Activated naive CD4-positive, alpha-beta T cell treated with anti-CD3 and anti-CD28 coated beads, Interleukin-2, amount 10 ng/mL, durations not matched to agents 7 days and 5 days (primary cell): ENCODE measurements at regions not wholly inside any gene's neighbourhood (a gene's known extent, or its start where the extent isn't known, plus 50 kb on each side); places are given as distances from the start of the nearest gene placed in this dataset.

Experiments
- CTCF ChIA-PET: fragments of 350-600 bp; sonication (Branson Sonifier 250); formaldehyde crosslinking; loops from one replicate; lab custom pipeline; 2021; ENCODE audit warnings: antibody characterized with exemption; lab: Charles Lee
- DNase-seq: peaks from one replicate; pipeline ENCODE4 v3.0.0-alpha.2; 2020
- H3K27ac Mint-ChIP-seq: one replicate; pipeline ENCODE4 v1.8.0; 2021; ENCODE audit warnings: mild to moderate bottlenecking, moderate library complexity, mixed read lengths
- H3K27me3 Mint-ChIP-seq: one replicate; pipeline ENCODE4 v1.8.0; 2021; ENCODE audit warnings: mild to moderate bottlenecking, mixed read lengths
- H3K36me3 Mint-ChIP-seq: one replicate; pipeline ENCODE4 v1.8.0; 2021; ENCODE audit warnings: mixed read lengths
- H3K4me1 Mint-ChIP-seq: one replicate; pipeline ENCODE4 v1.8.0; 2021; ENCODE audit warnings: mixed read lengths
- H3K4me3 Mint-ChIP-seq: one replicate; pipeline ENCODE4 v1.8.0; 2021; ENCODE audit warnings: mild to moderate bottlenecking, moderate library complexity, mixed read lengths
- H3K9me3 Mint-ChIP-seq: one replicate; pipeline ENCODE4 v1.8.0; 2021; ENCODE audit warnings: mixed read lengths

DNA sequence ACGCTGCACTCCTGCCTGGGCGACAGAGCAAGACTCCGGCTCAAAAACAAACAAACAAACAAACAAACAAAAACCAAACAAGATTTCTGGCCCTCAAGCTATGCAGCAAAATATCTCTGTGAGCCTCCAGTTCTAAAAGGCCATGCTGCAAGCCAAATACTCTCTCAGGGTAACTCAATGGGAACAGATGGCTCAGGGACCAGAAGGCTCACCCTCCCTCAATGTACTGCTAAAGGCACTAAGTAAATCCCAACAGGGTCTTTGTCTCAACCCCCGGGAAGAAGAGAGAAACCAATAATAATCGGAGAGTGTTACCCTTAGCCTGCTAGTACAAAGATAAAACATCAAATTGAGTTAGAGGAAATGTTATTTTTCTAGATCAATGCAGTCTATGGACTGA is 119.7 kb upstream of the ZC3H12C start:
- H3K27ac Mint-ChIP-seq = no peak overlapping the region
- CTCF ChIA-PET = no interaction called here
- peaks cover 18% of the 10 kb centered on the region for H3K4me1 Mint-ChIP-seq
- H3K4me3 Mint-ChIP-seq = no peak overlapping the region
- H3K9me3 Mint-ChIP-seq = no peaks in the 10 kb centered on the region
- H3K36me3 Mint-ChIP-seq = peaks cover 2% of the 10 kb centered on the region
- no peak for DNase-seq
- peaks cover 21% of the 10 kb centered on the region for H3K27me3 Mint-ChIP-seq

DNA sequence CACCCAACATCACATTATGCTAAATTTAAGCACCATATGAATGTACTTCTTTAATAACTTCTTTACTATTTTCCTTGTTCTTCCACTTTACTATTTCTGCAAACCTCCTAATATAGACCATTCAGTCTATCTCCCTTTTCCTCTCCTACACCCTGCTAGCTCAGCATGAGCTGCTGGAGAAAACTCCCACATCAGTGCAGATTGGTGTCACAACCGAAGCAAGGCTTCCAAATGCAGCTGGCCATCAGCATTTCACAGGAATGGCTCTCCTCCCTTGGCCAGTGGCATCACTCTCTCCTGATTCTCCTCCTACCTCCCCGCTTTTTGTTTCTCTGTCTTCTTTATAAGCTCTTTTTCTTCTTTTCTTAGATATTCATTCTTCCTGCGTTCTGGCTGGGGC is 118.7 kb upstream of the ZC3H12C start:
- no peak for DNase-seq
- H3K27ac Mint-ChIP-seq = no peak overlapping the region
- peaks cover 21% of the 10 kb centered on the region for H3K27me3 Mint-ChIP-seq
- no peak overlapping the region for H3K4me3 Mint-ChIP-seq
- CTCF ChIA-PET = no interaction called here
- H3K36me3 Mint-ChIP-seq = peaks cover 2% of the 10 kb centered on the region
- peaks cover 18% of the 10 kb centered on the region for H3K4me1 Mint-ChIP-seq
- H3K9me3 Mint-ChIP-seq = no peaks in the 10 kb centered on the region

- Mint-ChIP-seq H3K9me3 (no peaks in the 10 kb centered on the region), H3K4me1 (peaks cover 1% of the 10 kb centered on the region), H3K27me3 (peaks cover 31% of the 10 kb centered on the region), H3K27ac (no peak overlapping the region), H3K36me3 (peaks cover 3% of the 10 kb centered on the region), H3K4me3 (no peak overlapping the region)
- CTCF ChIA-PET = no interaction called here
- no peak for DNase-seq
Measured at GRCh38 chr11:109978895-109979294, 114.3 kb upstream of the ZC3H12C start.

- CTCF ChIA-PET = no interaction called here
- Mint-ChIP-seq H3K4me3 (no peak overlapping the region), H3K27ac (no peak overlapping the region), H3K36me3 (peaks cover 3% of the 10 kb centered on the region), H3K9me3 (no peaks in the 10 kb centered on the region), H3K4me1 (peaks cover 18% of the 10 kb centered on the region), H3K27me3 (peaks cover 26% of the 10 kb centered on the region)
- no peak for DNase-seq
Measured at GRCh38 chr11:109981031-109981636, 112.1 kb upstream of the ZC3H12C start.

GRCh38 chr11:109983358-109983757 is 109.8 kb upstream of the ZC3H12C start:
- Mint-ChIP-seq H3K27ac (no peak overlapping the region), H3K9me3 (no peaks in the 10 kb centered on the region), H3K27me3 (peaks cover 20% of the 10 kb centered on the region), H3K4me1 (peaks cover 18% of the 10 kb centered on the region), H3K4me3 (no peak overlapping the region), H3K36me3 (peaks cover 3% of the 10 kb centered on the region)
- CTCF ChIA-PET = interaction anchor here (1.1 kb wide), 2 partner anchors 24 to 37 kb away, joined by 3 read pairs; no protein-coding TSS in a partner anchor
- DNase-seq = no peak

DNA sequence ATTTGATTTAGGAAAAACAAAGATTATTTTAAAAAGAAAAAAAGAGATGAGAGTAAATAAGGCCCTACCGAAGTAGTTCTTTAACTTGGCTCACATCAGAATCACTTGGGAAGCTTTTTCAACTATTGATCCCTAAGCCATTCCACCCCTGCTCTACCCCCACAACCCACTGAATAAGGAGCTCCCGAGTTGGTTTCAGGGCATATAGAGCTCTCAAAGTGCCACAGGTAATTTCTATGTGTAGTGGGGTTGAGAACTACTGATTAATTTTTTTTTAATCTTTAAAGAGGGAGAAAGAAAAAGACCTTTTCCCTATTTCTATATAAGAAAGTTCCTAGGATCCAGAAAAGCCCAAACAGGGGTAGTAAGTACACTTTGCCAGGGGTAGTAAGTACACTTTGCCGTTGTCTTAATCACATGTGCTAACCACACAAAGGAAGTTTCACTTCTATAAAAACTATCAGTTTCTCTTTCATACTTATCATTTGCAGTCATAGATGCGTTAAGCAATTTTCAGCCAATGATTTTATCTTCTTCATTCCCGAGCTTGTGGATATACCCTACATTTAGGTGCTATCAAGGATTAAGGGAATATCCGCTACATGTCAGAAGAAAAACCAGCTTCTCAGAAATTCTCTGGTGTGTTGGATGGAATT is 108.4 kb upstream of the ZC3H12C start:
- Mint-ChIP-seq H3K4me1 (peaks cover 18% of the 10 kb centered on the region), H3K9me3 (no peaks in the 10 kb centered on the region), H3K36me3 (peaks cover 3% of the 10 kb centered on the region), H3K27ac (no peak overlapping the region), H3K4me3 (no peak overlapping the region), H3K27me3 (peaks cover 20% of the 10 kb centered on the region)
- no peak for DNase-seq
- CTCF ChIA-PET = interaction anchor here (1.5 kb wide), 1 partner anchor 14 kb away, joined by 4 read pairs; no protein-coding TSS in a partner anchor

DNA sequence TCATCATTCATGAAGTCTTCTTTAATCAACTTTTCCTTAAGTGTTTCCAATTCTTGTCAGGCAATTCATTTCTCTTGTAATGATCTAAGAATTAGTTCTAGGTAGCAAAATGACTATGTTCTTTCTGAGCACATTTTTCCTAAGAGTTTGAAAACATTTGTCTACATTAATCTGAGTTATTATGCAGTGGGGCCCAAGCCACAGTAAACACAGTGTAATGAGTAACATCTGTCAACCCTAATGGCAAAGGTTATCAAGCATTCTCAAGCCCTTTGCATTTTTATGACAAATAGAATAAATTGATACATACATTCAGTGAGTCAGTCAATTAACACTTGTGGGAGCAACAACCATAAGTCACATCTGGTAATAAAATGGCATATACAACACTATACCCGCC is 106.7 kb upstream of the ZC3H12C start:
- DNase-seq = no peak
- Mint-ChIP-seq H3K36me3 (peaks cover 3% of the 10 kb centered on the region), H3K27me3 (peaks cover 17% of the 10 kb centered on the region), H3K4me1 (peaks cover 18% of the 10 kb centered on the region), H3K27ac (no peak overlapping the region), H3K9me3 (no peaks in the 10 kb centered on the region), H3K4me3 (no peak overlapping the region)
- CTCF ChIA-PET = no interaction called here

GRCh38 chr11:109991835-109992234 is 101.4 kb upstream of the ZC3H12C start:
- DNase-seq = no peak
- H3K9me3 Mint-ChIP-seq = no peaks in the 10 kb centered on the region
- H3K27ac Mint-ChIP-seq = no peak overlapping the region
- CTCF ChIA-PET = no interaction called here
- H3K27me3 Mint-ChIP-seq = no peaks in the 10 kb centered on the region
- H3K36me3 Mint-ChIP-seq = no peaks in the 10 kb centered on the region
- H3K4me3 Mint-ChIP-seq = no peak overlapping the region
- no peaks in the 10 kb centered on the region for H3K4me1 Mint-ChIP-seq

GRCh38 chr11:109993786-109994185 is 99.4 kb upstream of the ZC3H12C start:
- Mint-ChIP-seq H3K4me3 (no peak overlapping the region), H3K27ac (no peak overlapping the region), H3K9me3 (no peaks in the 10 kb centered on the region), H3K4me1 (no peaks in the 10 kb centered on the region), H3K36me3 (no peaks in the 10 kb centered on the region), H3K27me3 (peaks cover under 1% of the 10 kb centered on the region)
- DNase-seq = no peak
- CTCF ChIA-PET = no interaction called here

- Mint-ChIP-seq H3K9me3 (no peaks in the 10 kb centered on the region), H3K4me1 (no peaks in the 10 kb centered on the region), H3K4me3 (no peak overlapping the region), H3K27me3 (peaks cover 3% of the 10 kb centered on the region), H3K36me3 (no peaks in the 10 kb centered on the region), H3K27ac (no peak overlapping the region)
- CTCF ChIA-PET = no interaction called here
- DNase-seq = no peak
Measured at GRCh38 chr11:109994907-109995306, 98.3 kb upstream of the ZC3H12C start.

GRCh38 chr11:109996060-109996459 is 97.1 kb upstream of the ZC3H12C start:
- no peaks in the 10 kb centered on the region for H3K4me1 Mint-ChIP-seq
- H3K36me3 Mint-ChIP-seq = no peaks in the 10 kb centered on the region
- H3K9me3 Mint-ChIP-seq = no peaks in the 10 kb centered on the region
- no peak for DNase-seq
- H3K4me3 Mint-ChIP-seq = no peak overlapping the region
- no peak overlapping the region for H3K27ac Mint-ChIP-seq
- CTCF ChIA-PET = no interaction called here
- H3K27me3 Mint-ChIP-seq = peaks cover 3% of the 10 kb centered on the region

- no peak overlapping the region for H3K27ac Mint-ChIP-seq
- H3K36me3 Mint-ChIP-seq = no peaks in the 10 kb centered on the region
- H3K9me3 Mint-ChIP-seq = no peaks in the 10 kb centered on the region
- CTCF ChIA-PET = no interaction called here
- no peak overlapping the region for H3K4me3 Mint-ChIP-seq
- peaks cover 3% of the 10 kb centered on the region for H3K27me3 Mint-ChIP-seq
- no peaks in the 10 kb centered on the region for H3K4me1 Mint-ChIP-seq
- DNase-seq = no peak
Measured at GRCh38 chr11:109998921-109999320, 94.3 kb upstream of the ZC3H12C start.

GRCh38 chr11:110000031-110000502 is 93.1 kb upstream of the ZC3H12C start:
- CTCF ChIA-PET = no interaction called here
- H3K27me3 Mint-ChIP-seq = peaks cover 3% of the 10 kb centered on the region
- H3K36me3 Mint-ChIP-seq = no peaks in the 10 kb centered on the region
- no peaks in the 10 kb centered on the region for H3K9me3 Mint-ChIP-seq
- no peak for DNase-seq
- H3K4me3 Mint-ChIP-seq = no peak overlapping the region
- H3K4me1 Mint-ChIP-seq = no peaks in the 10 kb centered on the region
- no peak overlapping the region for H3K27ac Mint-ChIP-seq

GRCh38 chr11:110000850-110001249 is 92.3 kb upstream of the ZC3H12C start:
- no peaks in the 10 kb centered on the region for H3K9me3 Mint-ChIP-seq
- no peaks in the 10 kb centered on the region for H3K36me3 Mint-ChIP-seq
- CTCF ChIA-PET = no interaction called here
- peaks cover 3% of the 10 kb centered on the region for H3K27me3 Mint-ChIP-seq
- H3K27ac Mint-ChIP-seq = no peak overlapping the region
- no peaks in the 10 kb centered on the region for H3K4me1 Mint-ChIP-seq
- no peak for DNase-seq
- H3K4me3 Mint-ChIP-seq = no peak overlapping the region

- no peaks in the 10 kb centered on the region for H3K9me3 Mint-ChIP-seq
Measured at GRCh38 chr11:110003426-110003825, 89.8 kb upstream of the ZC3H12C start.

More at GRCh38 chr11:110003426-110003825, 89.8 kb upstream of the ZC3H12C start:
- no peaks in the 10 kb centered on the region for H3K4me1 Mint-ChIP-seq
- H3K27ac Mint-ChIP-seq = no peak overlapping the region
- H3K4me3 Mint-ChIP-seq = no peak overlapping the region
- CTCF ChIA-PET = no interaction called here
- no peak for DNase-seq
- no peaks in the 10 kb centered on the region for H3K36me3 Mint-ChIP-seq
- H3K27me3 Mint-ChIP-seq = peaks cover 3% of the 10 kb centered on the region
